ENCODE measurements at regions not wholly inside any gene's neighbourhood (a gene's known extent, or its start where the extent isn't known, plus 50 kb on each side); places are given as distances from the start of the nearest gene placed in this dataset.

DNA sequence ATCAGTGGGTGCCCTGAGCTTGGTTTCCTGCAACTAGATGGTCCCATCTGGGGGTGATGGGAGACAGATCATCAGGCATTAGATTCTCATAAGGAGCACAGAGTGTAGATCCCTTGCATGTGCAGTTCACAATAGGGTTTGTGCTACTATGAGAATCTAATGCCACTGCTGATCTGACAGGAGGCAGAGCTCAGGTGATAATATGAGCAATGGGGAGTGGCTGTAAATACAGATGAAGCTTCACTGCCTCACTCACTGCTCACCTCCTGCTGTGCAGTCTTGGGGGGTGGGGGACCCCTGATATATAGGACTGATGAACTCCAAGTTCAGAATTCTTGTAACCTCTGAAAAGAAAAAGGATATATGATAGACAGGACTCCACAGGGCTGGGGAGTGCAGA lies 108.0 kb downstream of the RIN2 start:
- POLR2A ChIA-PET, result no interaction called here
- H3K4me3 Mint-ChIP-seq, result no peak overlapping the region
- H3K4me1 Mint-ChIP-seq, result no peaks in the 10 kb centered on the region
- no peak overlapping the region for H3K27ac ChIP-seq (ENCODE audit: low read depth, low read length)
- peaks cover 10 to 11% of the 10 kb centered on the region in 2 donors for H3K27me3 Mint-ChIP-seq
- H3K36me3 Mint-ChIP-seq, result no peaks in the 10 kb centered on the region
- no peak overlapping the region for H3K4me3 ChIP-seq (ENCODE audit: low read length)
- no peaks in the 10 kb centered on the region for H3K36me3 ChIP-seq (ENCODE audit: insufficient read depth, low read length)
- CTCF ChIA-PET, result no interaction called here
- no peaks in the 10 kb centered on the region for H3K4me1 ChIP-seq (ENCODE audit: insufficient read depth, low read length)
- no peaks in the 10 kb centered on the region for H3K27me3 ChIP-seq (ENCODE audit: insufficient read depth, low read length, poor library complexity, severe bottlenecking)
- no peak for DNase-seq
- no peak overlapping the region for H3K27ac Mint-ChIP-seq
- peaks cover 0 to 7% (median 0%) of the 10 kb centered on the region in 5 donors for H3K9me3 Mint-ChIP-seq
- H3K9me3 ChIP-seq (ENCODE audit: low read length), result no peaks in the 10 kb centered on the region

DNA sequence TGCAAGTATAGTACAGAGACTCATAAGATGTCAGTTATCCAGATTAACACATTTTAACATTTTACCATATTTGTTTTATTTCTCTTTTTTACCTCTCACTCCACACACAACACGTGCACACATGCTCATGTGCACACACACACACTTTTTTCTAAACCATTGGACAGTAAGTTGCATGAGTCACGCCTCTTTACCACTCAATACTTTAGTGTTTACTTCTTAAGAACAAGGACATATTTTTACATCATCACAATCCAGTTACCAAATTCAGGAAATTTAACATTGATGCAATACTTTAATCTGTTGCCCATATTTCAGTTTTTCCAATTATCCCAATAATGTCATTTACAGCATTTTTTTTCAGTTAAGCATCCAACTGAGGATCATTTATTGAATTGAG lies 109.0 kb downstream of the RIN2 start:
- Mint-ChIP-seq H3K9me3 (peaks cover 0 to 3% (median 0%) of the 10 kb centered on the region in 5 donors), H3K27me3 (peaks cover 5% of the 10 kb centered on the region in 2 donors), H3K4me3 (no peak overlapping the region), H3K4me1 (no peaks in the 10 kb centered on the region), H3K36me3 (no peaks in the 10 kb centered on the region), H3K27ac (no peak overlapping the region)
- no peaks in the 10 kb centered on the region for H3K9me3 ChIP-seq (ENCODE audit: low read length)
- DNase-seq, result no peak
- H3K4me1 ChIP-seq (ENCODE audit: insufficient read depth, low read length), result no peaks in the 10 kb centered on the region
- ChIA-PET POLR2A (no interaction called here), CTCF (no interaction called here)
- H3K27ac ChIP-seq (ENCODE audit: low read depth, low read length), result no peak overlapping the region
- H3K4me3 ChIP-seq (ENCODE audit: low read length), result no peak overlapping the region
- H3K27me3 ChIP-seq (ENCODE audit: insufficient read depth, low read length, poor library complexity, severe bottlenecking), result no peaks in the 10 kb centered on the region
- H3K36me3 ChIP-seq (ENCODE audit: insufficient read depth, low read length), result no peaks in the 10 kb centered on the region

DNA sequence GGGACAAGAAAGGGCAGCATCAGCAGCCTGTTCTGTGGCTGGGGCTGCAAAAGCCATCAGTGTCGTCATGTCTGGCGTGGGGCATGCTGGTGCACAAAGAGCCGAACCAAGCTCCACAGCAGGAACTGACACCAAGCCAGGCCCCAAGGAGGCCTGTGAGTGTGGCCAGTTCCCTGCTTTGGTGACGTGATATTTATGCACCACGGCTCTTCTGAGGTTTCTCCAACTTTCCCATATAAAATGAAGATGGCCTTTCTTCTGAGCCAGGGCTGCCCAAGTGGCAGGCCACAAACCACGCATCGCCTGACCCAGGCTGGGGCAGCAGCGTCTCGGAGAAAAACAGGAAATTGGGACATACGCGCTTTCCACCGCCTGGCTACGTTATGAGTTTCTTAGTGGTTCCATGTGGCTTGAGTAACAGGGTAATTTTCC lies 109.9 kb downstream of the RIN2 start:
- Histone ChIP-seq H3K4me1 (ENCODE audit: insufficient read depth, low read length) (no peaks in the 10 kb centered on the region), H3K9me3 (ENCODE audit: low read length) (no peaks in the 10 kb centered on the region), H3K36me3 (ENCODE audit: insufficient read depth, low read length) (no peaks in the 10 kb centered on the region), H3K27me3 (ENCODE audit: insufficient read depth, low read length, poor library complexity, severe bottlenecking) (no peaks in the 10 kb centered on the region), H3K27ac (ENCODE audit: low read depth, low read length) (no peak overlapping the region), H3K4me3 (ENCODE audit: low read length) (no peak overlapping the region)
- ChIA-PET CTCF (no interaction called here), POLR2A (no interaction called here)
- H3K4me3 Mint-ChIP-seq, result no peak overlapping the region
- peaks cover 0 to 4% (median 0%) of the 10 kb centered on the region in 5 donors for H3K9me3 Mint-ChIP-seq
- peaks cover 2 to 5% of the 10 kb centered on the region in 2 donors for H3K27me3 Mint-ChIP-seq
- DNase-seq, result no peak
- H3K36me3 Mint-ChIP-seq, result no peaks in the 10 kb centered on the region
- no peak overlapping the region for H3K27ac Mint-ChIP-seq
- no peaks in the 10 kb centered on the region for H3K4me1 Mint-ChIP-seq

DNA sequence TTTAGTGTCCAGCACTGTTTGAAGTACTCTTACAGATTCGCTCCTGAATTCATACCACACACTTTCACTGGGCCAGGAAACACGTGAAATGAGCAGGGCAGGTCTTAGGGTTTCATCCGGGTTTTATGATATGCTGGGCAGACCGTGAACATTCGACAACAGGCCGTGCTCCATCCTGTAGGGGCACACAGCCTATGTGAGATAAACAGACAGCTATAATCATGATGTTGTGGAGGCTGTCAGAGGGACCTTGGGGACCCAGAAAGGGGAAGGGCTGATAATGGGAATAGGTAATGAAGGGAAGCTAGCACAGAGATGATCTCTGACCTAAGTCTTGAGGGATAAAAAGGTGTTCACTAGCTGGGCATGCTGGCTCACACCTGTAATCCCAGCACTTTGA lies 110.4 kb downstream of the RIN2 start:
- no peaks in the 10 kb centered on the region for H3K9me3 ChIP-seq (ENCODE audit: low read length)
- Mint-ChIP-seq H3K36me3 (no peaks in the 10 kb centered on the region), H3K27ac (no peak overlapping the region), H3K27me3 (peaks cover 2 to 5% of the 10 kb centered on the region in 2 donors), H3K9me3 (peaks cover 0 to 4% (median 0%) of the 10 kb centered on the region in 5 donors), H3K4me1 (no peaks in the 10 kb centered on the region), H3K4me3 (no peak overlapping the region)
- DNase-seq, result no peak
- no peaks in the 10 kb centered on the region for H3K27me3 ChIP-seq (ENCODE audit: insufficient read depth, low read length, poor library complexity, severe bottlenecking)
- ChIA-PET CTCF (no interaction called here), POLR2A (no interaction called here)
- H3K4me3 ChIP-seq (ENCODE audit: low read length), result no peak overlapping the region
- no peaks in the 10 kb centered on the region for H3K4me1 ChIP-seq (ENCODE audit: insufficient read depth, low read length)
- H3K27ac ChIP-seq (ENCODE audit: low read depth, low read length), result no peak overlapping the region
- H3K36me3 ChIP-seq (ENCODE audit: insufficient read depth, low read length), result no peaks in the 10 kb centered on the region

DNA sequence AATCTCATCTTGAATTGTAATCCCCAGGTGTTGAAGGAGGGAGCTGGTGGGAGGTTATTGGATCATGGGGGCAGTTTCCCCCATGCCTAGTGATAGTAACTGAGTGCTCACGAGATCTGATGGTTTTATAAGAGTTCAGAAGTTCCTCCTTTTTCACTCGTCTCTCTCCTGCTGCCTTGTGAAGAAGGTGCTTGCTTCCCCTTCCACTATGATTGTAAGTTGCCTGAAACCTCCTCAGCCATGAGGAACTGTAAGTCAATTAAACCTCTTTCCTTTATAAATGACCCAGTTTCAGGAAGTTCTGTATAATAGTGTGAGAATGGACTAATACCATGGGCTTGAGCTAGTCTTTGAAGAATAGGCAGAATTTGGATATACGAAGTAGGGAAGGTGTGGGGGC lies 113.9 kb downstream of the RIN2 start:
- POLR2A ChIA-PET, result no interaction called here
- Histone ChIP-seq H3K4me3 (ENCODE audit: low read length) (no peak overlapping the region), H3K36me3 (ENCODE audit: insufficient read depth, low read length) (no peaks in the 10 kb centered on the region), H3K4me1 (ENCODE audit: insufficient read depth, low read length) (no peaks in the 10 kb centered on the region), H3K27ac (ENCODE audit: low read depth, low read length) (no peak overlapping the region), H3K9me3 (ENCODE audit: low read length) (no peaks in the 10 kb centered on the region), H3K27me3 (ENCODE audit: insufficient read depth, low read length, poor library complexity, severe bottlenecking) (no peaks in the 10 kb centered on the region)
- peaks cover 0 to 4% (median 2%) of the 10 kb centered on the region in 5 donors for H3K9me3 Mint-ChIP-seq
- no peak overlapping the region for H3K4me3 Mint-ChIP-seq
- no peaks in the 10 kb centered on the region for H3K36me3 Mint-ChIP-seq
- H3K27me3 Mint-ChIP-seq, result peaks cover 4 to 6% of the 10 kb centered on the region in 2 donors
- H3K27ac Mint-ChIP-seq, result no peak overlapping the region
- no peak for DNase-seq
- no peaks in the 10 kb centered on the region for H3K4me1 Mint-ChIP-seq
- CTCF ChIA-PET, result interaction anchor here (1.5 kb wide), 1 partner anchor 92 kb away, joined by 3 read pairs; no protein-coding TSS in a partner anchor

DNA sequence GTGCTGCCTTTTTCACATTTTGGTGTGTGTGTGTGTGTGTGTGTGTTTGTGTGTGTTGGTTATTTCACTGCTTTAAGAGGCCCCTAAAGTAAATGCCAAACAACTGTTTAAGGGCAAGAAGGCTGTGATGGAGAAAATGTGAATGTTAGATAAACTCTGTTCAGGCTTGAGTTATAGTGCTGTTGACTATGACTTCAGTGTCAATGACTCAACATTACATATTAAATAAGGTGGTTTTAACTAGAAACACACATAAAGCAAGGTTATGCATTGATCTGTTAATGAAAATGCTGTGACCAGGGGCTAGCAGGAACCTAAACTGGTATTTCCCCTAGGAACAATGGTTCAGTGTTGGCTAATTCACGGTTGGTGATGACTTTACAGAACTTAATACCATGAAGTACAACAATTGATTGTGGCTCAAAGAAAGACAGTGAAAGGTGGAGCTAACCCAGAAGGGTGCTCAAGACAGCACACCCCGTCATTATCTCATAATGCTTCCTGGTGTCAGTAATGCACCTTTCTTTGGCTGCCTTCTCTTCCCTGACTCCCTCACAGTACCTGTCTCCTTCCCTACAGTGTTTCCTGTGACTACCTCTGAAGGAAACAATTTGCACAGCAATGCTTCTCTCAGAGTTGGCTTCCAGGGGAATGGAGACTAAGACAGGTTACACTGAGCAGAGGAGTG lies 116.1 kb downstream of the RIN2 start:
- H3K36me3 ChIP-seq (ENCODE audit: insufficient read depth, low read length), result no peaks in the 10 kb centered on the region
- DNase-seq, result no peak
- CTCF ChIA-PET, result no interaction called here
- Mint-ChIP-seq H3K4me3 (no peak overlapping the region), H3K36me3 (no peaks in the 10 kb centered on the region), H3K27me3 (peaks cover 0 to 6% of the 10 kb centered on the region in 2 donors), H3K9me3 (peaks cover 0 to 3% (median 2%) of the 10 kb centered on the region in 5 donors), H3K27ac (no peak overlapping the region), H3K4me1 (no peaks in the 10 kb centered on the region)
- no peaks in the 10 kb centered on the region for H3K27me3 ChIP-seq (ENCODE audit: insufficient read depth, low read length, poor library complexity, severe bottlenecking)
- no peaks in the 10 kb centered on the region for H3K9me3 ChIP-seq (ENCODE audit: low read length)
- no peak overlapping the region for H3K27ac ChIP-seq (ENCODE audit: low read depth, low read length)
- H3K4me3 ChIP-seq (ENCODE audit: low read length), result no peak overlapping the region
- POLR2A ChIA-PET, result no interaction called here
- no peaks in the 10 kb centered on the region for H3K4me1 ChIP-seq (ENCODE audit: insufficient read depth, low read length)

DNA sequence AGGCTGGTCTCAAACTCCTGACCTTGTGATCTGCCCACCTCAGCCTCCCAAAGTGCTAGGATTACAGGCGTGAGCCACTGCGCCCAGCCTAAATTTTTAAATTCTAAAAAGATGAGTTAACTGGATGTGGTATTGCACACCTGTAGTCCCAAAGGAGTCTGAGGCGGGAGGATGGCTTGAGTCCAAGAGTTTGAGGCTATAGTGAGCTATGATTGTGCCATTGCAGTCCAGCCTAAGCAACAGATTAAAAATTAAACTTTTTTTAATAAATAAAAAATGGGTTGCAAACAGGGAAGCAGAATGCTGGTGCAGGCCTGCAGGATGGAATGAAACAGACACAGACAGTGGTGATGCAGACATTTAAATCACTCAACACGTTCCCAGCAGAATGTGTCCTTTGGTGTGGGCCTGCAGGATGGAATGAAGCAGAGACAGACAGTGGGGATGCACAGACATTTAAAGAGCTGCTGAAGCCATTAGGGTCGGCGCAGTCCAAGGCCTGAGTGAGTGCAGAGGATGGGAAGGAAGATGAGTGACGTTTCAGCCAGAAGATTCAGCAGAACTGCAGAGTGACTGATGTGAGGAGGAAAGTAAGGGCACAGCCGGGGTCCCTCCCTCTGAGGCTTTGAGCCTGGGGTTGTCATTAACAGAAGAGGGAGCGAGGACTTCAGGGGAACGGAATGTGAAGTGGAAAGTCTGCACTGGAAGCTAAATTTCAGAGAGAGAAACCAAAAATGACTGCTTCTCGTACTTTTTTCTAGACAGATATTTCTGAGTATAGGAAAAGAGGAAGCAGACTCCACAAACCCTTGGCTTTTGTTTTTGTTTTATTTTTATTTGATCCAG lies 117.5 kb downstream of the RIN2 start:
- Mint-ChIP-seq H3K9me3 (peaks cover 0 to 2% (median 2%) of the 10 kb centered on the region in 5 donors), H3K27ac (no peak overlapping the region), H3K4me1 (no peaks in the 10 kb centered on the region), H3K36me3 (no peaks in the 10 kb centered on the region), H3K27me3 (peaks cover 0 to 6% of the 10 kb centered on the region in 2 donors), H3K4me3 (no peak overlapping the region)
- H3K9me3 ChIP-seq (ENCODE audit: low read length), result no peaks in the 10 kb centered on the region
- H3K27ac ChIP-seq (ENCODE audit: low read depth, low read length), result no peak overlapping the region
- H3K27me3 ChIP-seq (ENCODE audit: insufficient read depth, low read length, poor library complexity, severe bottlenecking), result no peaks in the 10 kb centered on the region
- H3K36me3 ChIP-seq (ENCODE audit: insufficient read depth, low read length), result no peaks in the 10 kb centered on the region
- no peak for DNase-seq
- ChIA-PET POLR2A (no interaction called here), CTCF (no interaction called here)
- no peaks in the 10 kb centered on the region for H3K4me1 ChIP-seq (ENCODE audit: insufficient read depth, low read length)
- no peak overlapping the region for H3K4me3 ChIP-seq (ENCODE audit: low read length)

DNA sequence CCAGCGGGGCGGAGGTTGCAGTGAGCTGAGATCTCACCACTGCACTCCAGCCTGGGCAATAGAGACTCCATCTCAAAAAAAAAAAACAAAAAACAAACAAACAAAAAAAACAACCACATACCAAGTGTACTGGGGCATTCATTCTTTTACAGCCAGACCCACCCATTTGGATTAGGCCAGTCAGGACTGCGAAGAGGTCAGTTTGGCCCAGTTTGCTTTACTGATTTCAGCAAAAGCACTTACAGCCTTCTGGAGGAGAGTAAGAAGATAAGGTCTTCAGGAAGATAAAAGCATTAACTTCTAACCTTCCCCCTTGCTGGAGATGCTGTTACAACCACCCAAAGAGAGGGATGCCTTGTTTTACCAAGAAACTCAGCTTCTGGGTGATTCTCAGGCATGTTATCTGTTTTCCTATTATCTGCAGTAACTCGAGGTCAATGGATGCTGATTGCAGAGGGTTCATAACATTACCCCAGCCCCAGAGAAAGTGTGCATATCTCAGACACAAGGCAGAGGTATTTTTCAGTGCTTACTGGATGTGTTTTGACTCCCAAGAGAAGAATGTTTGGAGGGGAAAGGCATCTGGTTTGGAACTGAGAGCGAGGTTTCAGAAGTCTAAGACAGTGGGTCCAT lies 118.9 kb downstream of the RIN2 start:
- Histone ChIP-seq H3K27me3 (ENCODE audit: insufficient read depth, low read length, poor library complexity, severe bottlenecking) (no peaks in the 10 kb centered on the region), H3K27ac (ENCODE audit: low read depth, low read length) (no peak overlapping the region), H3K9me3 (ENCODE audit: low read length) (no peaks in the 10 kb centered on the region), H3K4me3 (ENCODE audit: low read length) (no peak overlapping the region), H3K36me3 (ENCODE audit: insufficient read depth, low read length) (no peaks in the 10 kb centered on the region), H3K4me1 (ENCODE audit: insufficient read depth, low read length) (no peaks in the 10 kb centered on the region)
- CTCF ChIA-PET, result no interaction called here
- Mint-ChIP-seq H3K27me3 (peaks cover 0 to 6% of the 10 kb centered on the region in 2 donors), H3K36me3 (no peaks in the 10 kb centered on the region), H3K4me3 (no peak overlapping the region), H3K4me1 (no peaks in the 10 kb centered on the region), H3K9me3 (peaks cover 0 to 2% (median 2%) of the 10 kb centered on the region in 5 donors), H3K27ac (no peak overlapping the region)
- no peak for DNase-seq
- POLR2A ChIA-PET, result no interaction called here
